GM21367 (cell line): ENCODE measurements at regions not wholly inside any gene's neighbourhood (a gene's known extent, or its start where the extent isn't known, plus 50 kb on each side); places are given as distances from the start of the nearest gene placed in this dataset.
A peak's percentile ranks its signal among the peaks of the same experiment; 100 is the strongest.
"Not testable (repeated sequence)": the region's sequence is repeated elsewhere in the genome, so short reads cannot be mapped to it uniquely, and the experiment has no call there.

ENCODE experiments used
- ATAC-seq: cut with Tn5 transposase; IDR thresholded peaks from one replicate; pipeline ENCODE4 v1.9.1; 2021; ENCODE audit not compliant: unreplicated experiment

GRCh38 chrX:45842207-45842925, 641.7 kb upstream of the DIPK2B start:
- ATAC-seq = no peak

- no peak for ATAC-seq
Measured at GRCh38 chrX:45840411-45840950, 639.8 kb upstream of the DIPK2B start.

GRCh38 chrX:45830343-45830742, 629.7 kb upstream of the DIPK2B start:
- ATAC-seq = no peak

GRCh38 chrX:45824471-45824870, 623.8 kb upstream of the DIPK2B start:
- no peak for ATAC-seq

GRCh38 chrX:45823536-45823935, 622.9 kb upstream of the DIPK2B start:
- ATAC-seq = no peak

GRCh38 chrX:45822124-45822523, 621.4 kb upstream of the DIPK2B start:
- no peak for ATAC-seq

GRCh38 chrX:45818913-45819312, 618.2 kb upstream of the DIPK2B start:
- ATAC-seq = no peak

GRCh38 chrX:45815441-45815840, 614.8 kb upstream of the DIPK2B start:
- no peak for ATAC-seq

- no peak for ATAC-seq
Measured at GRCh38 chrX:45811326-45811725, 610.6 kb upstream of the DIPK2B start.

- ATAC-seq = no peak
Measured at GRCh38 chrX:45807572-45808425, 607.1 kb upstream of the DIPK2B start.

GRCh38 chrX:45806410-45807121, 605.9 kb upstream of the DIPK2B start:
- ATAC-seq = peak; percentile 75

GRCh38 chrX:45804276-45804675, 603.6 kb upstream of the DIPK2B start:
- ATAC-seq = no peak

- no peak for ATAC-seq
Measured at GRCh38 chrX:45803383-45803921, 602.8 kb upstream of the DIPK2B start.

GRCh38 chrX:45801554-45801953, 600.9 kb upstream of the DIPK2B start:
- no peak for ATAC-seq

- not testable (repeated sequence) for ATAC-seq
Measured at GRCh38 chrX:45800746-45801453, 600.2 kb upstream of the DIPK2B start.

GRCh38 chrX:45799576-45799975, 598.9 kb upstream of the DIPK2B start:
- ATAC-seq = no peak

- no peak for ATAC-seq
Measured at GRCh38 chrX:45795546-45795945, 594.9 kb upstream of the DIPK2B start.

- no peak for ATAC-seq
Measured at GRCh38 chrX:45794995-45795337, 594.3 kb upstream of the DIPK2B start.

GRCh38 chrX:45794323-45794994, 593.8 kb upstream of the DIPK2B start:
- ATAC-seq = no peak

GRCh38 chrX:45788941-45789348, 588.3 kb upstream of the DIPK2B start:
- no peak for ATAC-seq
